AG04450 (cell line): ENCODE measurements at regions not wholly inside any gene's neighbourhood (a gene's known extent, or its start where the extent isn't known, plus 50 kb on each side); places are given as distances from the start of the nearest gene placed in this dataset.
A peak's percentile ranks its signal among the peaks of the same experiment; 100 is the strongest.

Source experiments
- CTCF ChIA-PET: fragments of 300-600, 350-600 bp; formaldehyde crosslinking; extraction: SDS; loops from one replicate; lab custom pipeline; 2022; ENCODE audit warnings: antibody characterized with exemption, inconsistent platforms; lab: Charles Lee
- POLR2A ChIA-PET: fragments of 350-600 bp; formaldehyde crosslinking; extraction: SDS; loops from one replicate; lab custom pipeline; 2021; ENCODE audit warnings: antibody characterized with exemption, inconsistent platforms; lab: Yijun Ruan, JAX
- DNase-seq: peaks from one replicate; pipeline ENCODE4 v3.0.0-alpha.2; 2011; ENCODE audit warnings: low read depth, low spot score
- H3K27ac ChIP-seq: one replicate; pipeline ENCODE4 v1.5.1; 2012; ENCODE audit warnings: low read depth, low read length, control low read depth
- H3K27me3 ChIP-seq: one replicate; pipeline ENCODE4 v1.6.0; 2012; ENCODE audit warnings: low read length; ENCODE audit not compliant: control insufficient read depth, insufficient read depth
- H3K4me3 ChIP-seq: 2 replicates; pipeline ENCODE4 v1.5.1; 2011; ENCODE audit warnings: mild to moderate bottlenecking, low read depth, low read length, control low read depth
- H3K9me3 ChIP-seq: 2 replicates; pipeline ENCODE4 v1.5.1; 2012; ENCODE audit warnings: low read length; ENCODE audit not compliant: control insufficient read depth, insufficient read depth
- CTCF ChIP-seq: IDR thresholded peaks from 2 replicates; pipeline ENCODE4 v1.5.1; 2011; ENCODE audit warnings: low read depth, low read length, control low read depth, inconsistent platforms

DNA sequence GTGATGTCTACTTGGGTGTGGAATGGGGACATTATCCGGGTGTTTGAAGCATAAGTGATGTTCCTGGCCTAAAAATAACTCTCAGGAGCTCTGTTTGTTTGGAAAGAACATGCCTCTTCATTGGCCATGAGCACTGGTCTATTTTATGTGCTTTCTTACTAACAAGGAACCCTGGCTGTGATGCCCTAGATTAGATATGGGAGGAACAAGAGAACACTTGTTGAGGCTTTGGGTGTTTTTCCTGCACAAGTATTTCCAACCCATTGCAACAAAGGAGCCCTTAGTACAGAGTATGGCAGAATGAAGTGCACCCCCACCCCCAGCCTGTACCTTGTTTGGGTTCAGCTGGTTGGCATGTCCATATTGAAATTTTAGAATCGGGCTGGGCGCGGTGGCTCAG is 95.9 kb downstream of the SLC4A3 start:
- Histone ChIP-seq H3K27me3 (no peaks in the 10 kb centered on the region), H3K4me3 (no peak overlapping the region), H3K27ac (no peak overlapping the region), H3K9me3 (no peaks in the 10 kb centered on the region)
- no peak for DNase-seq
- ChIA-PET POLR2A (no interaction called here), CTCF (interaction anchor here (0.6 kb wide), 1 partner anchor 112 kb away, joined by 3 read pairs; no protein-coding TSS in a partner anchor)
- TF ChIP-seq CTCF: no peak

GRCh38 chr2:219724628-219725027 is 97.2 kb downstream of the SLC4A3 start:
- POLR2A ChIA-PET: no interaction called here
- Histone ChIP-seq H3K27me3 (no peaks in the 10 kb centered on the region), H3K27ac (no peak overlapping the region), H3K4me3 (no peak overlapping the region), H3K9me3 (no peaks in the 10 kb centered on the region)
- peak; percentile 20 for DNase-seq
- no peak for TF ChIP-seq CTCF
- CTCF ChIA-PET: no interaction called here

- H3K27ac ChIP-seq: no peak overlapping the region
- H3K27me3 ChIP-seq: no peaks in the 10 kb centered on the region
- no peak overlapping the region for H3K4me3 ChIP-seq
- no peaks in the 10 kb centered on the region for H3K9me3 ChIP-seq
- DNase-seq: no peak
- CTCF ChIA-PET: no interaction called here
- POLR2A ChIA-PET: no interaction called here
- no peak for TF ChIP-seq CTCF
Measured at GRCh38 chr2:219726916-219727315, 99.5 kb downstream of the SLC4A3 start.

- no peak overlapping the region for H3K4me3 ChIP-seq
- DNase-seq: no peak
- ChIA-PET POLR2A (no interaction called here), CTCF (no interaction called here)
- H3K27ac ChIP-seq: no peak overlapping the region
- no peaks in the 10 kb centered on the region for H3K27me3 ChIP-seq
- no peaks in the 10 kb centered on the region for H3K9me3 ChIP-seq
- TF ChIP-seq CTCF: no peak
Measured at GRCh38 chr2:219727771-219728429, 100.5 kb downstream of the SLC4A3 start.

DNA sequence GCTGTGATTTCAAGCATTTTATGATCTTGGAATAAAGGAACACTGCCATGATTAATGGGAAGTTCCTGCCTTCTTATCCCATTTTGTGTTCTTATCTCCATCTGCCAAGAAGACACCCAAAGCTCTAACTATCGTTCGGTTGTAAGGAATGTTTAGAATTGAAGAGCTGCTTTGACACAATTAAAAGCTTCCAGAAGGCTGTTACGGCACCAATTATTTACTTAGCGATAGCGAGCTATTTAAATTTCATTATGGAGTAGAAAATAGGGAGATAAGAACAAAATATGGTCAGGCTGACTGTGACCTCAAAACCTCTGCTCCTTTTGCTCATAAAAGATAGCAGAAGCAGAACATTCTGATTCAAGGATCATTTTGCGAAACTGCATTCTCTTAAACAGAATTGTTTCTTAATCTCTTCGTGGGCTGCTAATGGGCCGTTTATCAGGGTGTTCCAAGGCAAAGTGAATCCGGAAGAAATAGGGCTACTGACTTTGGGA is 101.6 kb downstream of the SLC4A3 start:
- H3K4me3 ChIP-seq: no peak overlapping the region
- ChIA-PET CTCF (interaction anchor here (1.0 kb wide), 1 partner anchor 9 kb away, joined by 3 read pairs; no protein-coding TSS in a partner anchor), POLR2A (no interaction called here)
- H3K27ac ChIP-seq: no peak overlapping the region
- no peaks in the 10 kb centered on the region for H3K27me3 ChIP-seq
- no peak for TF ChIP-seq CTCF
- no peaks in the 10 kb centered on the region for H3K9me3 ChIP-seq
- DNase-seq: no peak
